NCI-H2196 (cell line): ENCODE measurements at regions not wholly inside any gene's neighbourhood (a gene's known extent, or its start where the extent isn't known, plus 50 kb on each side); places are given as distances from the start of the nearest gene placed in this dataset.

ENCODE experiments used
- DNase-seq: peaks from one replicate; lab custom pipeline; 2025; ENCODE audit not compliant: unreplicated experiment; lab: John Stamatoyannopoulos, UW

DNA sequence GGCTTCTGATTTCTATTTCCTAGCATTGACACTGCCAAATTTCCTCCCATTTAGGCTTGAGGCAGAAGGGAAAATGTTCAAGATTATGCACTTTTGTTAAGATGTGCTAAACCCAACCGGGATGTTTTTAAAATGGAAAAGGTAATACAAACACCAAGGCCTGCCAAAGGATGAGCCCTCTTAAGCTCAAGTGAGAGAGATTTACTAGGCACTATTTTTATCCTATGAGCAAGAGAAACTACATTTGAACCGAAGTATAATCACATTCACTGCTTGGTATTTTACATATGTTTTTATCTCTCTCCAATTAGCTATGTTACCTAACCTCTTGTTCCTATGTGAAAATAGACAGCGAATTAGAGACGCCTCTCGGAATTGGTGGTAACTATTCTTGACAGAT lies 295.8 kb downstream of the GABRB3 start:
- no peak for DNase-seq

GRCh38 chr15:26475554-26475953 lies 297.3 kb downstream of the GABRB3 start:
- DNase-seq: no peak

DNA sequence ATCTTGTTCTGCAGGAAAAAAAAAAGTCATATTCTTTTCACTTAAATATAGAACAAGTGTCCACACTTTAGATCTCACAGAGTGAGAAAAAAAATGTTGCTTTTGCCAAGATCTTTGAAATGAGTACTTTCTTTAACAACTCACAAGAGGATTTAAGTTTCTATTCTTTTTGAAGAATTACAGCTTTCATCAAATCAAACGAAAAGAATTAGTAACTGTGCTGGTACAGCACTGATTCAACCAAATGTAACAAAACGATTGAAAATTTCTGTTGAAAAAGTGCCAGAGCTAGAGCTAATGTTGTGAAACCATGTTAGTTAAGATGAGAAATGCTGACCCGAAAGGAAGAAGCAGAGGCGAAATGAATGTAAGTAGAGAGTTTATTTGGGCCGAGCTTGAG lies 300.2 kb downstream of the GABRB3 start:
- no peak for DNase-seq

GRCh38 chr15:26461847-26462608 lies 310.8 kb downstream of the GABRB3 start:
- DNase-seq: no peak

- DNase-seq: no peak
Measured at GRCh38 chr15:26460165-26460564, 312.7 kb downstream of the GABRB3 start.

DNA sequence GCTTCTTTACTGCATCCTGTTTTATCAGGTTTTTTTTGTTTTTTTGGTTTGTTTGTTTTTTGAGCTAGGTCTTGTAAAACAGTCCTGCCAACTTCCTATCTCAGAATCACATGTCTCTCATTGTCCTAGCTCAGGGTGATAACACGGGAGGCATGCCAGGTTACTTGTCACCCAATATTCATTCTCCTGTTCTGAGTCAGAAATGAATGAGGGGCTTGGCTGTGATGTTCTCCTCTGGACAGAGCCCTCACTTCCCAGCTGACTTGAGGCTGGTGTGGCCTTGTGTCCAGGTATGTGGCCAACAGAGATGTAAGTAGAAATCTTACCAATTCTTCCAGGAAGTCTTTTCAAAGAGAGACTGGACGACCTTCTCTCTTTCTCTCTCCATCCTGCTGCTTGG lies 317.0 kb downstream of the GABRB3 start:
- DNase-seq: no peak

DNA sequence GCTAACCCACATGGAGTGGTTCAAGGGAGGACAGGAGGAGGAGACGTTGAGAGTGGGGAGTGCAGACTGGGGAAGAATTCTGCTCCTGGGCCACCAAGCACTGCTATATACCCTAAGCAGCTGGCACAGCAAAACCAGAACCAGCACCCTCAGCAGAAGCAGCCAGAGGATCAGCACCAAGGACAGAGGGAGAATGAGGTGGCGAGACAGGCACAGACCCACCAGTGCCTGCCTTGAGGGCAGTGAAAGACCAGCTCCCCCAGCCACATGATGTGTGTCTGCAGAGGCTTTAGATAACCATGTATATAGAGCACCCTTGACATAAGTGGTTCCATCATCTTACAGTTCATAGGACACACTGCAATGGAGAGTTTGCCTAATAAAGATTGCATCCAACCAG lies 319.0 kb downstream of the GABRB3 start:
- no peak for DNase-seq

- no peak for DNase-seq
Measured at GRCh38 chr15:26451995-26452394, 320.9 kb downstream of the GABRB3 start.

- DNase-seq: no peak
Measured at GRCh38 chr15:26449291-26449690, 323.6 kb downstream of the GABRB3 start.

DNA sequence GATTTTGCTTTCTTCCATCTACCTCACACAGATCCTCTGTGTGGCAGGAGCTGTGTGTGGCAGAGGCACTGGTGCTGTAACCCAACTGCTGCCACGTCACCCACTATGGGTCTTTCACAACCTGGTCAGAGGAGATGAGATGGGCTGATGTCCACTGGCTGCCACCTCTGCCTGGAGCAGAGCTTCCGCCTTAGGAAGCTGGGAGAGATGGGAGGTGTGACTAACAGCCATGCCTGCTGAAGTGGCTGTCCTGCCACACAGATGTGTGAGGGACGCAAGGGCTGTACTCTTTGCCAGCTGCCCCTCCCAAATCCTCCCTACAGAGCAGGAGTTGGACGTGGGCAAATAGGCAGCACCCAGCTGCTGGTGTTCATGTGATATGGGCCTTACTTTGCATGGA lies 329.5 kb downstream of the GABRB3 start:
- DNase-seq: no peak

GRCh38 chr15:26442680-26443079 lies 330.2 kb downstream of the GABRB3 start:
- DNase-seq: no peak

DNA sequence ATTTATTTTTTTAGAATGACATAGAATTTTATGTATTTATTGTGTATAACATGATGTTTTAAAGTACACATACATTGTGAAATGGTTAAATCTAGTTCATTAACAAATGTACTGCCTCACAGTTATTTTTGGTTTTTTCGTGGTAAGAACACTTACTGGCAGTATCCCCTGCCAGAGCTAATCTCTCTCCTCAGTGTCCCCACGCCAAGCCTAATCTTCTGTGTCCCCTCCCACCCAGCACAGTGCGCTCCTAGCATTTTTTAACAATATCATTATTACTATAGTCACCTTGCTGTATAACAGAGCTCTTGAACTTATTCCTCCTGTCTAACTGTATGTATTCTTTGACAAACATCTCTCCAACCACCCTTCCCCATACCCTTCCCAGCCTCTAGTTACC lies 333.2 kb downstream of the GABRB3 start:
- DNase-seq: no peak

GRCh38 chr15:26438718-26439117 lies 334.1 kb downstream of the GABRB3 start:
- DNase-seq: no peak

GRCh38 chr15:26438316-26438715 lies 334.6 kb downstream of the GABRB3 start:
- DNase-seq: no peak

- no peak for DNase-seq
Measured at GRCh38 chr15:26433818-26434217, 339.0 kb downstream of the GABRB3 start.

- DNase-seq: no peak
Measured at GRCh38 chr15:26433060-26433459, 339.8 kb downstream of the GABRB3 start.

DNA sequence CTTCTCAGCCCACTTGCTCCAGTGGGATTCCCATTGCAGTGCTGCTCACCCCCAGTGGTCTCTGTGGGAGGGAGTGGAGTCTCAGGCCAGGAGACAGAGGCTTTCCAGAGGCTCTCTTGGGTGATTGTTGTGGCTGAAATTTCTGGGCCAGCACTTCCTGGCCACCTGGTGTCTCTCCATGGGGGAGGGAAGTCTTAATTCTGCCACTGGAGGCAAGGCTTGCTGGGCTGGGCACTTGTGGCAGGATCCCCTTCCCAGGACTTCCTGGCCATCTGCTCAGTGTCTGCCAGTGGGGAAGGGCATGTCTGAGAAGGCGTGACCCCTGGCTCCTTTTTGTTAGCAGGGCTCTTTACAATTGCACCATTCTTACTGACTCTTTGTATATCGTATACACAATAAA lies 351.8 kb downstream of the GABRB3 start:
- no peak for DNase-seq

DNA sequence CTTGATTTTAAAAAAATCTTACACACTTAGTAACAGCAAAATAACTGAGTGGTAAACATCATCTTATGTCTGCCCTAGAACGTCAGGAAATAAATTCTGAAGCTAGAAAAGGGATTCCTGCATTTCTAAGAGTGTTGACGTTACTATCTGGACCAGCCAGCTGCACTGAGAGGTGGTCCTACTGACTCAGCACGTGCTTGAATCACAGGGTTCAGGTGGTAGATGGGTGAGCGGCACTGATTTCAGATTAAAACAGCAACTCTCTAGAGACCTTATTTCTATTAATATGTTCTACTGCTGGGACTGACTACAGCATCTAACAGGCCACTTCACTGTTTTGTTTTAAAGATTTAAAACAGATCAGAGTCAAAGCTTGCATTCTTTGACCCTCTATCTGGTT lies 377.2 kb downstream of the GABRB3 start:
- no peak for DNase-seq

GRCh38 chr15:26394801-26395200 lies 378.1 kb downstream of the GABRB3 start:
- no peak for DNase-seq

- DNase-seq: no peak
Measured at GRCh38 chr15:26392956-26393355, 379.9 kb downstream of the GABRB3 start.

DNA sequence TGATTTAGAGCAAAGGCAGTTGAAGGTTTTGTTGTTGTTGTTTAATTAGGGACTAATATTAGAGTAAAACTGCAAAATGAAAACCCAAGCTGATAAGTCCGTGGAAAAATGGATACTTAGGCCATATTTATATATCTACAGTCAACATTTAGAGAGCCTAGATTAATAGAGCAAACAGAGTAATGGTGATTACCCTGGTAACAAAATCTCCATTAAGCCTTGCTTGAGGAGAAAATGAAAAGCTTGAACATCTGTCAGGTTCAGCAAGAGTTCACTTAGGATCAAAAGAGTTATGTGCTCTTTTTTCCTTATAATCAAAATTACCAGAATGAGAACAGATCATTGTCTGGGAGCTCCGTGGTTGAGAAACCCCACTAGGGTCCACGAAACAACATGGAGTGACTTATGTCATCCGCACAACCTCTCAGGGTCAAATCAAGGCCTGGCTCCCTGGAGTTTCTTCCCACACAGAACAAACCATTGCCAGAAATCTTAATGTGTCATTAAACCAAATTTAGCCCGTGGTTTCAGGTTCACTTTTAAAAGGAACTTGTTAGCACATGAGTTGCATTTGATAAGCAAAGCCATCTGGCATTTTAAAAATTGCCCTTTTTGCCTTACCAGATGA lies 381.2 kb downstream of the GABRB3 start:
- no peak for DNase-seq

GRCh38 chr15:26382444-26383072 lies 390.3 kb downstream of the GABRB3 start:
- DNase-seq: no peak
